AG09319 (cell line): ENCODE measurements at regions not wholly inside any gene's neighbourhood (a gene's known extent, or its start where the extent isn't known, plus 50 kb on each side); places are given as distances from the start of the nearest gene placed in this dataset.

Experiments
- DNase-seq: peaks from one replicate; pipeline ENCODE4 v3.0.0-alpha.2; 2010; ENCODE audit warnings: low read depth; ENCODE audit errors: extremely low read depth
- TF ChIP-seq, protein P1 (sequence below): IDR thresholded peaks from 2 replicates; pipeline ENCODE4 v1.5.1; 2011; ENCODE audit warnings: low read depth, mild to moderate bottlenecking, inconsistent platforms, low read length, moderate library complexity

DNA sequence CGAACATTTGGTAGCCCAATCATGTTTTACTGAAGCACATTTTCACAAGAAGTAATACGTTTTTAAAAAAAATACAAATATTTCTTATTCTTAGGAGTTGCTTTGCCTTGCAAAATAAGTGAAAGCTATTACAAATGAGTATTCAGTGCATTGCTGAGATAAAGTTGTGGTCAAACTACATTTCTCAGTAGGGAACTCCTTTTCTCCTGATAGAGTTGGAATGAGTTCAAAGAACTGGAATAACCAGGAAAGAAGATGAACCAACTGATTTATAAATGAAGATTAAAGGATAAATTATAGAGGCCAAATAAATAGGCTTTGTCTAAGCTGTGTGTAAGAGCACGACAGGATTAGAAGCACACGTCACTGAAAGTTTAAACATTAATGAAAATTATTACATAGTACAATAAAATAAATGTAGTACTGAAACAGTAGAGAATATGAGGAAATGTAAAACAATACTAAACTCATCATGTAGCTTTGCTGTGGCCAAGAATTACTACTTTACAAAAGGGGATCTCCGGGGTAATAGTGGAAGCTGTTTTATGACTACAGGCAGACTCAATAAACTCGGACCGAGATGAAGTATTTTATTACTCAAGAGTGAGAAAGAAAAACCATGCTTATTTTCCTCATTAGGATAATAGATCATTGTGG is 73.6 kb downstream of the KCNJ2 start:
- TF ChIP-seq, protein P1, sequence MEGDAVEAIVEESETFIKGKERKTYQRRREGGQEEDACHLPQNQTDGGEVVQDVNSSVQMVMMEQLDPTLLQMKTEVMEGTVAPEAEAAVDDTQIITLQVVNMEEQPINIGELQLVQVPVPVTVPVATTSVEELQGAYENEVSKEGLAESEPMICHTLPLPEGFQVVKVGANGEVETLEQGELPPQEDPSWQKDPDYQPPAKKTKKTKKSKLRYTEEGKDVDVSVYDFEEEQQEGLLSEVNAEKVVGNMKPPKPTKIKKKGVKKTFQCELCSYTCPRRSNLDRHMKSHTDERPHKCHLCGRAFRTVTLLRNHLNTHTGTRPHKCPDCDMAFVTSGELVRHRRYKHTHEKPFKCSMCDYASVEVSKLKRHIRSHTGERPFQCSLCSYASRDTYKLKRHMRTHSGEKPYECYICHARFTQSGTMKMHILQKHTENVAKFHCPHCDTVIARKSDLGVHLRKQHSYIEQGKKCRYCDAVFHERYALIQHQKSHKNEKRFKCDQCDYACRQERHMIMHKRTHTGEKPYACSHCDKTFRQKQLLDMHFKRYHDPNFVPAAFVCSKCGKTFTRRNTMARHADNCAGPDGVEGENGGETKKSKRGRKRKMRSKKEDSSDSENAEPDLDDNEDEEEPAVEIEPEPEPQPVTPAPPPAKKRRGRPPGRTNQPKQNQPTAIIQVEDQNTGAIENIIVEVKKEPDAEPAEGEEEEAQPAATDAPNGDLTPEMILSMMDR, result no peak
- DNase-seq, result no peak

DNA sequence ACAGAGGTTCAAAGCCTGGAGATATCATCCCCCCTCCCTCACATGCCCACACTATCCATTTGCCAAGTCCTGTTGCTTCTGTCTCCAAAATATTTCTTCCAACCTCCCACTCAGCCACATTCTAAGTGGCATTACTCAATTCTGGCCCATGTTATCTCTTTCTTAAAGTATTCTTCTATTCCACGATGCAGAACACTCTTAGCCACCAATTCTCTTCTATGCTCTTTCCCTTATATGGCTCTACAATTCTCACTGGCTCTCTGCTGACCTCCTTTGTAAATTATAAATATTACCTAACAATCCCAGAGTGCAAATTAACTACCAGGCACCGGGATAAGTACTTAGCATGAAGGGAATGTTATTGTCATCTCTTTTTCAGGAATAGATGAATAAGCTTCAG is 82.4 kb downstream of the KCNJ2 start:
- DNase-seq, result no peak
- TF ChIP-seq, protein P1, result no peak

DNA sequence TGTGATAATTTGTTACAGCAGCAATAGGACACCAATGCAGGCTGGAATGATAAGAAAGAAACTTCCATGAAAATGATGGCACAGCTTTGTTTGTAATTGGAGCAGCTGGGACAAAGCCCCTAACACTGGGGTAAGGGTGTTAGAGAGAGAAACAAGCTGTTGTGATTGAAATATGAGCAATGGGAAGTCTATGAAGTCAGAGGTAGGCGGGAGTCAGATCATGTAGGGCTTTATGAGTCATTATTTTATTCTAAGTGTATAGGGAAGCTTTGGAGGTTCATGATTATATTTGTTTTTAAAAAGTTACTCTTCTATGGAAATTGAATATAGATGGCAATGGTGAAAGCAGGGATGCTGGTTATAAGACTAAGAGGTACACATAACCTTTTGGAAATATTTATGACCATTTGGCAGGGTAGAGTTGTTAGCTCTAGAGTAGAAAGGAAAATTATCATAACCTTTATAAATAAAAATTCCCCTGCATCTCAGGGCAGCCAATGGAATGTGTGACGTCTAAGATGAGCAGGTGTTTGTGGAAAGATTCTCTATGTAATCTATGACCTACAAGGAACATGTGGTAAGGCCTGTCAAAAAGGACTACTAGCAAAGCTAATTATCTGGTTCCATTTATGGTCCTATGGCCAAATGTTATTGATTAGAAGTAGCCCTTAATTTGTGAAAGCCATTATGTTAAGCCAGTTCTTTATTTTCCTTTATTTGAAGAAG is 85.6 kb downstream of the KCNJ2 start:
- no peak for DNase-seq
- TF ChIP-seq, protein P1, result no peak

DNA sequence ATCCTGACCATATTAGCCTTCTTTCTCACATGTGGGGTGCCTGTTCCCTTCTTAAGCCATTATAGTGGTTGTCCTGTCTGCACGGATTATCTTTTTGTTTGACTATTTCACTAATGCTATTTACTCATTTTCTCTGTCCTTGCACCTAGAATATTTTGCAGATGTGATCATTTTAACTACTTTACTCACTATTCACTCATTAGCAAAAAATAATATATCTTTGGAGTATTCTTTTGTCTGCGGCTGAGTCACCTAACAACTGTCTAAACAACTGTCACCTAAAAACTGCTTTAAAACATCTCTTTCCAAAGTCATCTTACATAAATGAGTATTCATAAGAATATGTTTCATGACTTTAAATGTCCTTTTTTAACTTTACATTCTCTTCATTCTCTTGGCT is 87.4 kb downstream of the KCNJ2 start:
- no peak for DNase-seq

DNA sequence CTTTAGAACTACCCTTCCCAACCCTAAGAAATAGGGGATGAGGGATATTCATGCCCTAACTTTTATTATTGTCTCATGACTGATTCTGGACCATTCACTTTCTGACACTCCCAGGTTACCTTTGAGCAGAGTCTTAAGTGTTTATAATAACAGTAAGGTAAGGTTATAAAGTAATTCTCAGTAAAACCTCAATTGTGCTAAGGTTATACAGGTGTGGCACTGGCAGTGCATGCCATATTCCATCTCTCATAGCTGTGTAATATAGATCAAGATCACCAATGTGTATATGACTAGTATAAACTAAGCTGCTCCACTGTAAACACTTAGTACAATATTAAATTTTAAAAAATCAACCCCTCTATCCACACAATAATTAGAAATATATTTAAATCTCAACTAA is 89.1 kb downstream of the KCNJ2 start:
- TF ChIP-seq, protein P1, result no peak
- no peak for DNase-seq

More for the DNA sequence above, 87.4 kb downstream of the KCNJ2 start:
- TF ChIP-seq, protein P1, result no peak

DNA sequence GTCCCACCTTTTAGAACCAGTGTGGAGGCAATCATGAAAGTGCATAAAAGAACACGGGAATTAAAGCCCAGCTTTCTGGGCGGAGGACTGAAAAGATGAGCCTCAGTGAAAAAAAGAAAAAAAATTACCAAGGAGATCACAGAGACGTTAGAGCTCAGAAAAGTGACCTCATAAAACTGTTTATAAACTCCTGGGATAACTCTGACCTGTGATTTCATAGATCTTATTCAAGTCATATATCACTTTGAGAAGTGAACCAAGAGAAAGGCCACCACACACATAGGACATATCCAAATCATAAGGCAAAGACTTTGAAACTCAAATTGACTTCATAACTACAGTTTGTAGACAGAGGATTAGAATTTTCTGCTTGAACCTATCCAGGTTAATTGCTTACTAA is 90.1 kb downstream of the KCNJ2 start:
- DNase-seq, result no peak
- TF ChIP-seq, protein P1, result no peak

DNA sequence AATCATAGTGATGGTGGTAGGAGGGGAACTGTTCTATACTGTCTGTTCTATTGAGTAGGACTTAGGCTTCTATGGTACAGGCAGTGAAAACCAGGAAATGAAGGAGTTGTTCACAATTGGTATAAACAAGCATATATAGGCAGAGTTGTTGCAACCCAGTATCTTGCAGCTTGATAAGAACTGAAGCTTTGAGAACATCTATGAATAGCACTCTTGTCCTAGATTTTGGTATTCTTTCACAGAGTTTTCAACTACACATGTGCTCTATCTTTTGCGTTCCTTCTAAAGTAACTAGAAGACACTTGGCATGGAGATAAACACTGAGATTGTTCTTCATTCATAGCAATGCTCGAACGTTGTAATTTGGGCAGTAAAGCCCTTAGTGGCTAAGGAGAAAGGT is 91.8 kb downstream of the KCNJ2 start:
- no peak for DNase-seq
- TF ChIP-seq, protein P1, result no peak
